IMR-90 (cell line): ENCODE measurements at regions not wholly inside any gene's neighbourhood (a gene's known extent, or its start where the extent isn't known, plus 50 kb on each side); places are given as distances from the start of the nearest gene placed in this dataset.

Source experiments
- ATAC-seq: fragments of 200-7000 bp; cut with Tn5 transposase; 2 replicates; pipeline ENCODE4 v1.9.1; 2020; ENCODE audit warnings: low read depth, mild to moderate bottlenecking, moderate library complexity
- BruUV-seq: library from RNA; stranded (reverse); fragments of 400-500 nt; replicated peaks from 2 replicates; lab custom pipeline; 2021; lab: Mats Ljungman, UMichigan
- CTCF ChIA-PET: fragments of 300-600 bp; formaldehyde crosslinking; extraction: SDS; loops from one replicate; lab custom pipeline; 2021; ENCODE audit warnings: antibody characterized with exemption; lab: Yijun Ruan, JAX
- POLR2A ChIA-PET: fragments of 300-600 bp; sonication (Branson Sonifier 250); formaldehyde crosslinking; loops from one replicate; lab custom pipeline; 2022; ENCODE audit warnings: antibody characterized with exemption; ENCODE audit not compliant: unreplicated experiment; lab: Charles Lee
- DNase-seq: peaks from one replicate; pipeline ENCODE4 v3.0.0; 2013
- H2AFZ ChIP-seq: replicated peaks from 2 replicates; pipeline ENCODE3; 2013; ENCODE audit warnings: low read length, mild to moderate bottlenecking; ENCODE audit not compliant: poor library complexity
- H2AK5ac ChIP-seq: 2 replicates; pipeline ENCODE4 v1.6.1; 2013; ENCODE audit warnings: low read depth, low read length, inconsistent platforms
- H2AK9ac ChIP-seq: replicated peaks from 2 replicates; pipeline ENCODE3; 2013; ENCODE audit warnings: mild to moderate bottlenecking, low read depth, low read length, moderate library complexity; ENCODE audit not compliant: poor library complexity
- H2BK120ac ChIP-seq: 2 replicates; pipeline ENCODE4 v1.6.1; 2013; ENCODE audit warnings: low read depth, low read length, inconsistent platforms
- H2BK15ac ChIP-seq: 3 replicates; pipeline ENCODE4 v1.6.1; 2013; ENCODE audit warnings: low read depth, low read length, inconsistent platforms
- H2BK20ac ChIP-seq: 2 replicates; pipeline ENCODE4 v1.6.1; 2013; ENCODE audit warnings: low read depth, mild to moderate bottlenecking, inconsistent platforms, low read length, moderate library complexity
- H2BK5ac ChIP-seq: 2 replicates; pipeline ENCODE4 v1.6.1; 2013; ENCODE audit warnings: mild to moderate bottlenecking, low read depth, low read length, inconsistent platforms; ENCODE audit not compliant: poor library complexity, severe bottlenecking
- H3K14ac ChIP-seq: replicated peaks from 2 replicates; pipeline ENCODE4 v1.6.1; 2013; ENCODE audit warnings: low read depth, low read length, inconsistent platforms
- H3K18ac ChIP-seq: 2 replicates; pipeline ENCODE4 v1.6.1; 2013; ENCODE audit warnings: low read depth, low read length, control low read depth
- H3K23ac ChIP-seq: 2 replicates; pipeline ENCODE4 v1.6.1; 2013; ENCODE audit warnings: low read depth, low read length, inconsistent platforms
- H3K27ac ChIP-seq: 2 replicates; pipeline ENCODE4 v1.5.1; 2013; ENCODE audit warnings: mild to moderate bottlenecking, control low read depth, low read length; ENCODE audit not compliant: insufficient read depth
- H3K27me3 ChIP-seq: 2 replicates; pipeline ENCODE4 v1.6.1; 2013; ENCODE audit warnings: low read length; ENCODE audit not compliant: control insufficient read depth, insufficient read depth
- H3K36me3 ChIP-seq: 2 replicates; pipeline ENCODE4 v1.6.1; 2013; ENCODE audit warnings: low read length, mixed read lengths; ENCODE audit not compliant: control insufficient read depth, insufficient read depth
- H3K4ac ChIP-seq: 2 replicates; pipeline ENCODE4 v1.6.1; 2013; ENCODE audit warnings: low read depth, low read length, inconsistent platforms
- H3K4me1 ChIP-seq: 2 replicates; pipeline ENCODE4 v1.6.1; 2013; ENCODE audit warnings: low read length, mixed read lengths; ENCODE audit not compliant: control insufficient read depth, insufficient read depth
- H3K4me2 ChIP-seq: 2 replicates; pipeline ENCODE4 v1.6.1; 2013; ENCODE audit warnings: low read depth, mild to moderate bottlenecking, control low read depth, low read length, moderate library complexity
- H3K4me3 ChIP-seq: 2 replicates; pipeline ENCODE4 v1.5.1; 2013; ENCODE audit warnings: low read depth, mild to moderate bottlenecking, control low read depth, low read length, moderate library complexity; ENCODE audit not compliant: insufficient read depth
- H3K56ac ChIP-seq: 2 replicates; pipeline ENCODE4 v1.6.1; 2013; ENCODE audit warnings: low read length, inconsistent platforms; ENCODE audit not compliant: insufficient read depth; ENCODE audit errors: extremely low read depth
- H3K79me1 ChIP-seq, 2 experiments: 2 replicates each; pipeline ENCODE4 v1.6.1; 2013; ENCODE audit warnings: low read length in 2 of 2, inconsistent platforms in 1 of 2, low read depth in 1 of 2
- H3K9ac ChIP-seq: 2 replicates; pipeline ENCODE4 v1.6.1; 2013; ENCODE audit warnings: low read depth, low read length, control low read depth
- H3K9me1 ChIP-seq: 2 replicates; pipeline ENCODE4 v1.6.1; 2013; ENCODE audit warnings: low read length, inconsistent platforms; ENCODE audit not compliant: insufficient read depth
- H3K9me3 ChIP-seq: 2 replicates; pipeline ENCODE4 v1.6.1; 2013; ENCODE audit warnings: low read length; ENCODE audit not compliant: control insufficient read depth, insufficient read depth
- H4K20me1 ChIP-seq: 2 replicates; pipeline ENCODE4 v1.6.1; 2013; ENCODE audit warnings: low read length, inconsistent platforms; ENCODE audit not compliant: insufficient read depth
- H4K5ac ChIP-seq: 2 replicates; pipeline ENCODE4 v1.6.1; 2013; ENCODE audit warnings: mild to moderate bottlenecking, low read depth, low read length, control low read depth
- H4K8ac ChIP-seq, 2 experiments: 2 replicates each; pipeline ENCODE4 v1.6.1; 2013; ENCODE audit warnings: low read depth in 2 of 2, low read length in 2 of 2, control low read depth in 1 of 2, inconsistent platforms in 1 of 2
- H4K91ac ChIP-seq: 2 replicates; pipeline ENCODE4 v1.6.1; 2013; ENCODE audit warnings: low read depth, low read length, inconsistent platforms; ENCODE audit not compliant: insufficient read depth
- BHLHE40 ChIP-seq: fragments of 150-350 bp; IDR thresholded peaks from 2 replicates; pipeline ENCODE4 v1.6.1; 2016; ENCODE audit warnings: mild to moderate bottlenecking, low read depth, low read length
- CEBPB ChIP-seq: IDR thresholded peaks from 2 replicates; pipeline ENCODE4 v1.6.1; 2012; ENCODE audit warnings: low read depth, low read length, improper control_type of control experiment
- CHD1 ChIP-seq: IDR thresholded peaks from 2 replicates; pipeline ENCODE4 v1.6.1; 2012; ENCODE audit warnings: low read depth, low read length, improper control_type of control experiment
- FOS ChIP-seq: fragments of 150-350 bp; IDR thresholded peaks from 2 replicates; pipeline ENCODE4 v1.6.1; 2016; ENCODE audit warnings: low read depth, low read length
- MAFK ChIP-seq: IDR thresholded peaks from 2 replicates; pipeline ENCODE4 v1.6.1; 2012; ENCODE audit warnings: low read depth, low read length, improper control_type of control experiment
- MAZ ChIP-seq: IDR thresholded peaks from 2 replicates; pipeline ENCODE4 v1.6.1; 2012; ENCODE audit warnings: low read depth, mild to moderate bottlenecking, low read length, improper control_type of control experiment, moderate library complexity, borderline replicate concordance
- MXI1 ChIP-seq: IDR thresholded peaks from 2 replicates; pipeline ENCODE4 v1.6.1; 2012; ENCODE audit warnings: low read depth, mild to moderate bottlenecking, low read length, moderate library complexity, borderline replicate concordance
- NFE2L2 ChIP-seq: fragments of 150-350 bp; IDR thresholded peaks from 2 replicates; pipeline ENCODE4 v1.6.1; 2016; ENCODE audit warnings: low read depth, mild to moderate bottlenecking, low read length
- POLR2A ChIP-seq: IDR thresholded peaks from 2 replicates; pipeline ENCODE4 v1.6.1; 2012; ENCODE audit warnings: mild to moderate bottlenecking, low read depth, low read length
- RAD21 ChIP-seq: IDR thresholded peaks from 2 replicates; pipeline ENCODE4 v1.6.1; 2012; ENCODE audit warnings: low read length, improper control_type of control experiment
- RCOR1 ChIP-seq: IDR thresholded peaks from 2 replicates; pipeline ENCODE4 v1.6.1; 2012; ENCODE audit warnings: mild to moderate bottlenecking, low read length, improper control_type of control experiment; ENCODE audit not compliant: insufficient replicate concordance
- RFX5 ChIP-seq: IDR thresholded peaks from 2 replicates; pipeline ENCODE4 v1.8.0; 2012; ENCODE audit warnings: low read depth, mild to moderate bottlenecking, low read length, moderate library complexity
- WGBS, 2 experiments: methylation state at CpG; one replicate each; pipeline versions ENCODE4 v1.1.5 to v1.1.7; 2013; ENCODE audit warnings: missing lambda C conversion rate in 2 of 2; ENCODE audit not compliant: insufficient read length in 1 of 2; ENCODE audit errors: extremely low coverage in 2 of 2; 5-methylcytosine and 5-hydroxymethylcytosine counted together
- dilution Hi-C: fragments of 300-500 bp; cut with HindIII; formaldehyde crosslinking; loops from one replicate; pipeline ENCODE4 v1.14.3; 2018; ENCODE audit warnings: low sequenced_read_pairs; ENCODE audit not compliant: unreplicated experiment
- in situ Hi-C: fragments of 300-500 bp; cut with MboI; formaldehyde crosslinking; loops from 3 replicates; pipeline ENCODE4 v1.14.3; 2019; ENCODE audit warnings: low sequenced_read_pairs, inconsistent platforms, mixed read lengths
- intact Hi-C: fragments of 100-400 bp; cut with micrococcal nuclease; formaldehyde crosslinking; loops from 2 replicates; pipeline ENCODE4 v1.10.0; 2022
- TF ChIP-seq, protein P1 (sequence below): conservative IDR thresholded peaks from 2 replicates; pipeline ENCODE4 v1.5.1; 2012; ENCODE audit warnings: mild to moderate bottlenecking, low read depth, low read length, improper control_type of control experiment
- TF ChIP-seq, protein P2 (sequence below): fragments of 150-350 bp; IDR thresholded peaks from 2 replicates; pipeline ENCODE4 v1.6.1; 2016; ENCODE audit warnings: low read depth, mild to moderate bottlenecking, low read length, moderate library complexity, borderline replicate concordance
- TF ChIP-seq, protein P3 (sequence below): fragments of 150-350 bp; IDR thresholded peaks from 2 replicates; pipeline ENCODE4 v1.6.1; 2017; ENCODE audit warnings: mild to moderate bottlenecking, antibody characterized with exemption, low read length, low read depth

DNA sequence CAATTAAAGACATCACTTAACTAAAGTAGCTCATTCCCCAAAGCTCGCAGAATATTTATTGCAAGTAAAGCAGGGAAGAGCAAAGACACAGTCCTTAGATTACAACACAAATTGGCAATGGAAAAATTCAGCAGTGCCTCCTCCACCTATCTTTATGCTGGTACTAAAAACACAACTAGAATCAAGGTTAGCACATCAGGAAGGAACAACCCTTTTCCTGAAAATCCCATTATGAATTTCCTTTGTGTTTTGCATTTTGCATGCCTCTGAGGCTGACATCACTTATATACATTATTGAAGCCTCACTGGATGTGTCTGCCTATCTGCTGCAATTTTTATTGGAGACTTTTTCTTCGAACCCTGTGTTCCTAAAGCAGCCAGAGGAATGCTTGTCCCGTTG is 193.8 kb upstream of the STK17B start:
- H2BK15ac ChIP-seq: no peak overlapping the region
- POLR2A ChIA-PET: no interaction called here
- no peak overlapping the region for H3K9ac ChIP-seq
- H3K4ac ChIP-seq: no peak overlapping the region
- H3K79me1 ChIP-seq: no peaks in the 10 kb centered on the region
- H3K23ac ChIP-seq: no peak overlapping the region
- no CpG with 5 or more reads among the region's 3 CpGs for WGBS, 2 experiments
- H2AK5ac ChIP-seq: no peak overlapping the region
- H4K8ac ChIP-seq: no peak overlapping the region
- no peak for ATAC-seq
- intact Hi-C loops (no loop called here), dilution Hi-C loops (no loop called here), in situ Hi-C loops (no loop called here)
- peaks cover 4% of the 10 kb centered on the region for H3K9me3 ChIP-seq
- no peak overlapping the region for H3K18ac ChIP-seq
- H4K20me1 ChIP-seq: no peaks in the 10 kb centered on the region
- H2AFZ ChIP-seq: no peak overlapping the region
- no peaks in the 10 kb centered on the region for H3K36me3 ChIP-seq
- H2BK5ac ChIP-seq: no peak overlapping the region
- H3K27me3 ChIP-seq: no peaks in the 10 kb centered on the region
- H2BK120ac ChIP-seq: no peak overlapping the region
- BruUV-seq: no TSS peak
- no peak overlapping the region for H3K27ac ChIP-seq
- no peak overlapping the region for H3K4me2 ChIP-seq
- H3K14ac ChIP-seq: no peak overlapping the region
- no peak overlapping the region for H2BK20ac ChIP-seq
- CTCF ChIA-PET: interaction anchor here (0.9 kb wide), 1 partner anchor 88 kb away, joined by 3 read pairs; no protein-coding TSS in a partner anchor
- DNase-seq: no peak
- TF ChIP-seq FOS: no peak
- TF ChIP-seq, protein P1, sequence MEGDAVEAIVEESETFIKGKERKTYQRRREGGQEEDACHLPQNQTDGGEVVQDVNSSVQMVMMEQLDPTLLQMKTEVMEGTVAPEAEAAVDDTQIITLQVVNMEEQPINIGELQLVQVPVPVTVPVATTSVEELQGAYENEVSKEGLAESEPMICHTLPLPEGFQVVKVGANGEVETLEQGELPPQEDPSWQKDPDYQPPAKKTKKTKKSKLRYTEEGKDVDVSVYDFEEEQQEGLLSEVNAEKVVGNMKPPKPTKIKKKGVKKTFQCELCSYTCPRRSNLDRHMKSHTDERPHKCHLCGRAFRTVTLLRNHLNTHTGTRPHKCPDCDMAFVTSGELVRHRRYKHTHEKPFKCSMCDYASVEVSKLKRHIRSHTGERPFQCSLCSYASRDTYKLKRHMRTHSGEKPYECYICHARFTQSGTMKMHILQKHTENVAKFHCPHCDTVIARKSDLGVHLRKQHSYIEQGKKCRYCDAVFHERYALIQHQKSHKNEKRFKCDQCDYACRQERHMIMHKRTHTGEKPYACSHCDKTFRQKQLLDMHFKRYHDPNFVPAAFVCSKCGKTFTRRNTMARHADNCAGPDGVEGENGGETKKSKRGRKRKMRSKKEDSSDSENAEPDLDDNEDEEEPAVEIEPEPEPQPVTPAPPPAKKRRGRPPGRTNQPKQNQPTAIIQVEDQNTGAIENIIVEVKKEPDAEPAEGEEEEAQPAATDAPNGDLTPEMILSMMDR: no peak
- no peak for TF ChIP-seq MAZ
- TF ChIP-seq, protein P2, sequence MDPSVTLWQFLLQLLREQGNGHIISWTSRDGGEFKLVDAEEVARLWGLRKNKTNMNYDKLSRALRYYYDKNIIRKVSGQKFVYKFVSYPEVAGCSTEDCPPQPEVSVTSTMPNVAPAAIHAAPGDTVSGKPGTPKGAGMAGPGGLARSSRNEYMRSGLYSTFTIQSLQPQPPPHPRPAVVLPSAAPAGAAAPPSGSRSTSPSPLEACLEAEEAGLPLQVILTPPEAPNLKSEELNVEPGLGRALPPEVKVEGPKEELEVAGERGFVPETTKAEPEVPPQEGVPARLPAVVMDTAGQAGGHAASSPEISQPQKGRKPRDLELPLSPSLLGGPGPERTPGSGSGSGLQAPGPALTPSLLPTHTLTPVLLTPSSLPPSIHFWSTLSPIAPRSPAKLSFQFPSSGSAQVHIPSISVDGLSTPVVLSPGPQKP: no peak
- no peak for TF ChIP-seq RCOR1
- TF ChIP-seq, protein P3, sequence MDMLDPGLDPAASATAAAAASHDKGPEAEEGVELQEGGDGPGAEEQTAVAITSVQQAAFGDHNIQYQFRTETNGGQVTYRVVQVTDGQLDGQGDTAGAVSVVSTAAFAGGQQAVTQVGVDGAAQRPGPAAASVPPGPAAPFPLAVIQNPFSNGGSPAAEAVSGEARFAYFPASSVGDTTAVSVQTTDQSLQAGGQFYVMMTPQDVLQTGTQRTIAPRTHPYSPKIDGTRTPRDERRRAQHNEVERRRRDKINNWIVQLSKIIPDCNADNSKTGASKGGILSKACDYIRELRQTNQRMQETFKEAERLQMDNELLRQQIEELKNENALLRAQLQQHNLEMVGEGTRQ: no peak
- no peak for TF ChIP-seq NFE2L2
- no peak for TF ChIP-seq RFX5
- no peak for TF ChIP-seq RAD21
- TF ChIP-seq MXI1: no peak
- TF ChIP-seq BHLHE40: no peak
- no peak for TF ChIP-seq POLR2A
- no peak for TF ChIP-seq MAFK
- TF ChIP-seq CEBPB: no peak
- TF ChIP-seq CHD1: no peak
- H3K4me3 ChIP-seq: no peak overlapping the region
- H2AK9ac ChIP-seq: no peak overlapping the region
- no peak overlapping the region for H3K56ac ChIP-seq
- H4K5ac ChIP-seq: no peak overlapping the region
- no peak overlapping the region for H4K91ac ChIP-seq
- no peaks in the 10 kb centered on the region for H3K9me1 ChIP-seq
- H3K4me1 ChIP-seq: no peaks in the 10 kb centered on the region
